ENCODE measurements at regions not wholly inside any gene's neighbourhood (a gene's known extent, or its start where the extent isn't known, plus 50 kb on each side); places are given as distances from the start of the nearest gene placed in this dataset.

- no peaks in the 10 kb centered on the region for H4K20me1 ChIP-seq (ENCODE audit: control insufficient read depth, extremely low read depth, insufficient read depth, low read length)
- FAIRE-seq (no peak), DNase-seq (ENCODE audit: low read depth, low spot score) (no peak)
- no peak overlapping the region for H3K9ac ChIP-seq (ENCODE audit: control insufficient read depth, extremely low read depth, insufficient read depth, low read length)
- no peaks in the 10 kb centered on the region for H3K4me1 ChIP-seq (ENCODE audit: control insufficient read depth, extremely low read depth, insufficient read depth, low read length)
- no peaks in the 10 kb centered on the region for H3K79me2 ChIP-seq (ENCODE audit: control insufficient read depth, insufficient read depth, low read length)
- dilution Hi-C loops (cut with MboI; ENCODE audit: extremely low pct_ligation_motif_present, low sequenced_read_pairs), result no loop called here
- no peaks in the 10 kb centered on the region for H3K36me3 ChIP-seq (ENCODE audit: control insufficient read depth in 2 of 2, extremely low read depth in 1 of 2, insufficient read depth in 2 of 2, low read length in 2 of 2)
- no peak overlapping the region for H3K27ac ChIP-seq (ENCODE audit: control insufficient read depth, insufficient read depth, low read length)
- no peaks in the 10 kb centered on the region for H3K27me3 ChIP-seq (ENCODE audit: control insufficient read depth, extremely low read depth, insufficient read depth, low read length)
- H2AFZ ChIP-seq (ENCODE audit: control insufficient read depth, low read length), result no peak overlapping the region
- peaks cover 2% of the 10 kb centered on the region for H3K9me3 ChIP-seq (ENCODE audit: control insufficient read depth, low read depth, low read length)
- no peaks in the 10 kb centered on the region for H3K9me1 ChIP-seq (ENCODE audit: control insufficient read depth, extremely low read depth, insufficient read depth, low read length)
- H3K4me2 ChIP-seq (ENCODE audit: control insufficient read depth, extremely low read depth, insufficient read depth, low read depth, low read length), result no peak overlapping the region
- H3K4me3 ChIP-seq (ENCODE audit: control insufficient read depth in 2 of 3, extremely low read depth in 1 of 3, insufficient read depth in 2 of 3, low read depth in 1 of 3, low read length in 3 of 3), result no peak overlapping the region
- TF ChIP-seq EZH2 (IDR thresholded peaks at IDR 0.05; ENCODE audit: low read length) (no peak), CTCF (optimal IDR thresholded peaks at IDR 0.05 in 1 of 3, IDR thresholded peaks at IDR 0.05 in 1 of 3, conservative IDR thresholded peaks at IDR 0.05 in 1 of 3; ENCODE audit: extremely low read depth in 1 of 3, insufficient read depth in 2 of 3, low read length in 3 of 3) (no peak)
Measured at GRCh38 chr13:39928261-39928660, 272.8 kb downstream of the COG6 start.

GRCh38 chr13:39929583-39929982, 274.1 kb downstream of the COG6 start:
- Histone ChIP-seq H4K20me1 (ENCODE audit: control insufficient read depth, extremely low read depth, insufficient read depth, low read length) (no peaks in the 10 kb centered on the region), H2AFZ (ENCODE audit: control insufficient read depth, low read length) (no peak overlapping the region), H3K79me2 (ENCODE audit: control insufficient read depth, insufficient read depth, low read length) (no peaks in the 10 kb centered on the region), H3K4me3 (ENCODE audit: control insufficient read depth in 2 of 3, extremely low read depth in 1 of 3, insufficient read depth in 2 of 3, low read depth in 1 of 3, low read length in 3 of 3) (no peak overlapping the region), H3K4me2 (ENCODE audit: control insufficient read depth, extremely low read depth, insufficient read depth, low read depth, low read length) (no peak overlapping the region), H3K4me1 (ENCODE audit: control insufficient read depth, extremely low read depth, insufficient read depth, low read length) (no peaks in the 10 kb centered on the region), H3K9ac (ENCODE audit: control insufficient read depth, extremely low read depth, insufficient read depth, low read length) (no peak overlapping the region), H3K9me3 (ENCODE audit: control insufficient read depth, low read depth, low read length) (peaks cover 2% of the 10 kb centered on the region), H3K27me3 (ENCODE audit: control insufficient read depth, extremely low read depth, insufficient read depth, low read length) (no peaks in the 10 kb centered on the region), H3K9me1 (ENCODE audit: control insufficient read depth, extremely low read depth, insufficient read depth, low read length) (no peaks in the 10 kb centered on the region), H3K27ac (ENCODE audit: control insufficient read depth, insufficient read depth, low read length) (no peak overlapping the region), H3K36me3 (ENCODE audit: control insufficient read depth in 2 of 2, extremely low read depth in 1 of 2, insufficient read depth in 2 of 2, low read length in 2 of 2) (no peaks in the 10 kb centered on the region)
- FAIRE-seq, result no peak
- TF ChIP-seq CTCF (optimal IDR thresholded peaks at IDR 0.05 in 1 of 3, IDR thresholded peaks at IDR 0.05 in 1 of 3, conservative IDR thresholded peaks at IDR 0.05 in 1 of 3; ENCODE audit: extremely low read depth in 1 of 3, insufficient read depth in 2 of 3, low read length in 3 of 3) (no peak), EZH2 (IDR thresholded peaks at IDR 0.05; ENCODE audit: low read length) (no peak)
- no peak for DNase-seq (ENCODE audit: low read depth, low spot score)
- dilution Hi-C loops (cut with MboI; ENCODE audit: extremely low pct_ligation_motif_present, low sequenced_read_pairs), result no loop called here

All from keratinocyte (primary cell).